ENCODE measurements at regions not wholly inside any gene's neighbourhood (a gene's known extent, or its start where the extent isn't known, plus 50 kb on each side); places are given as distances from the start of the nearest gene placed in this dataset.
"Not testable (repeated sequence)": the region's sequence is repeated elsewhere in the genome, so short reads cannot be mapped to it uniquely, and the experiment has no call there.

DNA sequence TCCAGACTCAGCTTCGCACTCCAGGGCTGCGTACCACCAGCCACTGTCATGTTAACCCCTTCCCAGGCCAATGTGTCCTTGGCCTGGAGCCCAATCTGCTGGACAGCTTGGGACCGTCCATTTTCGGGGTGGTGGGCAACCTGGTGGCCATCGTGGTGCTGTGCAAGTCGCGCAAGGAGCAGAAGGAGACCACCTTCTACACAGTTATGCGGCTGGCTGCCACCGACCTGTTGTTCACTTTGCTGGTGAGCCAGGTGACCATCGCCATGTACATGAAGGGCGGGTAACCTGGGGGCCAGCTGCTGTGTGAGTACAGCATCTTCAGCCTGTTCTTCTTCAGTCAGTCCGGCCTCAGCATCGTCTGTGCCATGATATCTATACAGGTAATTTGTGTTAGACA lies 90.3 kb upstream of the ZNG1F start:
- not testable (repeated sequence) for DNase-seq (ENCODE audit: insufficient read length, low spot score); FAIRE-seq

DNA sequence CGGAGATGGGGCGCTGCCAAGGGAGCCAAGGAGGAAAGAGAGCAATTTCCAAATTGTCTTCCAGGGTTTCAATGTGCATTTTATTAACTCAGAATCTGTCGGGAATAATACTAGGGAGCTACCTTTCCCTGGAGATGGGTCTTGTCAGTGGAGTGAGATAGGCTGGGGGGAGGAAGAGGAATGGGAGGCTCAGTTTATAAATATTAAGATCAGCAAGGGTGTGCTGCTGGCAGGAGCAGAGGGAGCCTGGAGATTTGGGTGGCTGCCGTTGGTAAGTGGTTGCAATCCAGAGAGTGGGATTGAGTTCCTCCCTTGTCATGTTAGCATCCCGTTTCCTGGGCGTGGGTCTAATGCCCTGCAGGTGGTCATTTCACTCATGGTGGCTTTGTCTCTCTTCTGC lies 89.9 kb upstream of the ZNG1F start:
- FAIRE-seq; DNase-seq (ENCODE audit: insufficient read length, low spot score): not testable (repeated sequence)

DNA sequence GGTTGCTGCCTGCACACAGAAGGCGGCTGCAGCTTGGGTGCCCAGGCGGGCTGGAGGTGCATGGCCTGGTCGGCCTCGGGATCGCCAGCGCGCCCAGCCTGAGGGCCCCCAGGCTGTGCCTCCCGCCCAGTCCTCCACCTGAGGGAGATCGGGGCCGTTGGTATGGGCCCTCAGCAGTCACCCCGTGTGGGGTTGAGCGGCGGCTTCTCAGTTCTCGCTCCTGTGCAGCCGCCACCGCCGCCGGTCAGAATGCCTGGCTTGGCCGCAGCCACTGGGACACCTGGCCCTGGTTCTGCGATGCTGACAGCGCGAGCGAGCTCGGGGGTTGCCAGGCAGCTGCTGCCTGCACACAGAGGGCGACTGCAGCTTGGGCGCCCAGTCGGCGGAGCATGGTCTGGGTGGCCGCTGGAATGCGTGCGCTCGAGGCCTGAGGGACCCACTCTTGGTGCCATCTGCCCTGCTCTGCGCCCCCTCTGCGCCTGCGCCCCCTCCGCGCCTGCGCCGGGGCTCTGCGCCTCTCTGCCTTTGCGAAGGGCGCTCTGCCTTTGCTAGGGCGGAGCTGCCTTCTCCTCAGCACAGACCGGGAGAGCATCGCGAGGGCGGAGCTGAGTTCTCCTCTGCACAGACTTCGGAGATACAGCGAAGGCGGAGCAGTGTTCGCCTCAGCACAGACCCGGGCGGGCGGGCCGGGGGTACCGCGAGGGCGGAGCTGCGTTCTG lies 84.6 kb upstream of the ZNG1F start:
- FAIRE-seq: not testable (repeated sequence)
- DNase-seq (ENCODE audit: insufficient read length, low spot score): peak; percentile 47

- not testable (repeated sequence) for FAIRE-seq; DNase-seq (ENCODE audit: insufficient read length, low spot score)
These were observed 83.9 kb upstream of the ZNG1F start for GRCh38 chr9:41272879-41273548.

DNA sequence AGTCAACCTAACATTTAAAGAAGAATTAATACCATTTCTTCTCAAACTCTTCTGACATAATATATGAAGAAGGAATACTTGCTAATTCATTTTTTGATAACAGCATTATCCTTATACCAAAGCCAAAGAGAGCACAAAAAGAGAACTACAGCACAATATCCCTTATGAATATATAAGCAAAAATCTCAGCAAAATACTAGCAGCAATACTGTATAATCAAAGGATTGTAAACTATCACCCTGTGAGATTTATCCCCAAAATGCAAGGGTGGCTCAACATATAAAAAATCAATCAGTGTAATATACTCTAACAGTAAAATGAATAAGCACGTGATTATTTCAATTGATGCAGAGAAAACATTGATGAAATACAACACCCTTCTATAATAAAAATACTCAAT lies 81.9 kb upstream of the ZNG1F start:
- FAIRE-seq; DNase-seq (ENCODE audit: insufficient read length, low spot score): not testable (repeated sequence)

GRCh38 chr9:41269471-41269870 lies 80.4 kb upstream of the ZNG1F start:
- DNase-seq (ENCODE audit: insufficient read length, low spot score); FAIRE-seq: not testable (repeated sequence)

GRCh38 chr9:41269054-41269453 lies 79.9 kb upstream of the ZNG1F start:
- not testable (repeated sequence) for DNase-seq (ENCODE audit: insufficient read length, low spot score); FAIRE-seq

GRCh38 chr9:41266602-41267001 lies 77.5 kb upstream of the ZNG1F start:
- not testable (repeated sequence) for DNase-seq (ENCODE audit: insufficient read length, low spot score); FAIRE-seq

GRCh38 chr9:41266000-41266399 lies 76.9 kb upstream of the ZNG1F start:
- DNase-seq (ENCODE audit: insufficient read length, low spot score): not testable (repeated sequence)

GRCh38 chr9:41251973-41252372 lies 62.9 kb upstream of the ZNG1F start:
- DNase-seq (ENCODE audit: insufficient read length, low spot score); FAIRE-seq: not testable (repeated sequence)

More at GRCh38 chr9:41266000-41266399, 76.9 kb upstream of the ZNG1F start:
- FAIRE-seq: not testable (repeated sequence)

DNA sequence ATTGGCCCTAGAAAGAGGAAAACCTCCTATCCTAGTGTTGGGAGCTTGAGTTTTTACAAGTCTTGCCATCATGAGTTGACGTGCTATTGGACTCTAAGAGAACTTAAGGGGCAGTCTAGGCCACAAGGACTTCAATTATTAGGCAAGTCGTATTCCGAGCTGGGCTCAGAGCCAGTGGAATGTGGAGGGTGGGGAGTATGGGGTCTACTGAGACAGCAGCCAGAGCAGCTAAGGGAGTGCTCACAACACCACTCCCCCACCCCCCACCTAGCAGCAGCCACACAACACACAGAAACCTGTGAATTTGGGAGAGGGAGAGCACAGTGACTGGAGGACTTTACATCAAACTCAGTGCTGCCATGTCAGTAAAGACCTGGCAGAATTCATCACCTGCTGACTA lies 62.0 kb upstream of the ZNG1F start:
- not testable (repeated sequence) for FAIRE-seq; DNase-seq (ENCODE audit: insufficient read length, low spot score)

DNA sequence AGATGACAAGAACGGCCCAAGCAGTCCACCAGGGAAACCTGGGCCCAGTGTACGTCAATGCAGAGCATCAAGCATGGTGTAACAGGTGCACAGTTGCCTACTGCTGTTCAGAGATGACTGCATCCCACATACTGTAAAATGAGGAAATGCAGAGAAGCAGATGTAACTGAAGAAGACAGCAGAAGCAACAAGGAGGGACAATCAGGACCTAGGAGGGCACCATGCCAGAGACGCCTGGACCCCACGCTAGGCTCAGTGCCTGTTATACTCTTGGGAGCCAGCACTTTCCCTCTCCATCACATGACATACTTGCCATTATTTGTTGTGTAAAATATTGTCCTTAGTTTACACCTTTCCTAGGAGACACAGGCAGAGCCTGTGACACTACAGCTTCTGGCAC lies 57.6 kb upstream of the ZNG1F start:
- FAIRE-seq; DNase-seq (ENCODE audit: insufficient read length, low spot score): not testable (repeated sequence)

All from GM12891 (cell line).